GM12878 (cell line): ENCODE measurements at regions not wholly inside any gene's neighbourhood (a gene's known extent, or its start where the extent isn't known, plus 50 kb on each side); places are given as distances from the start of the nearest gene placed in this dataset.

Source experiments
- ATAC-seq: fragments of 200-7000 bp; cut with Tn5 transposase; 3 replicates; pipeline ENCODE4 v1.9.1; 2020; ENCODE audit warnings: mild to moderate bottlenecking, moderate library complexity
- BruUV-seq: library from RNA; stranded (reverse); fragments of 400-500 nt; replicated peaks from 2 replicates; lab custom pipeline; 2021; lab: Mats Ljungman, UMichigan
- CTCF ChIA-PET: fragments of 300-600 bp; sonication (Branson Sonifier 250); formaldehyde crosslinking; extraction: SDS; loops from one replicate; lab custom pipeline; 2021; ENCODE audit warnings: inconsistent platforms; lab: Yijun Ruan, JAX
- POLR2A ChIA-PET: fragments of 350-600 bp; formaldehyde crosslinking; extraction: SDS; loops from one replicate; lab custom pipeline; 2021; ENCODE audit warnings: inconsistent platforms; lab: Charles Lee
- RAD21 ChIA-PET: fragments of 300-600 bp; sonication (Branson Sonifier 250); formaldehyde crosslinking; loops from one replicate; lab custom pipeline; 2023; ENCODE audit warnings: antibody characterized with exemption; ENCODE audit not compliant: unreplicated experiment; lab: Charles Lee
- SMC1A ChIA-PET: fragments of 300-600 bp; sonication (Branson Sonifier 250); formaldehyde crosslinking; loops from one replicate; lab custom pipeline; 2023; ENCODE audit not compliant: unreplicated experiment, uncharacterized antibody; lab: Charles Lee
- DNase-seq: peaks from one replicate; pipeline ENCODE4 v3.0.0-alpha.2; 2011; ENCODE audit warnings: low read depth, low spot score
- FAIRE-seq: peaks from 3 replicates; lab custom pipeline; 2011; peaks lifted over from hg19 to GRCh38; lab: Jason Lieb, UNC
- H2AFZ ChIP-seq: 2 replicates; pipeline ENCODE4 v1.6.0; 2011; ENCODE audit warnings: low read depth, low read length, control low read depth; ENCODE audit not compliant: control insufficient read depth
- H3K27ac ChIP-seq: 2 replicates; pipeline ENCODE4 v1.5.1; 2011; ENCODE audit warnings: control low read depth; ENCODE audit not compliant: control insufficient read depth, insufficient read depth
- H3K27me3 ChIP-seq, 2 experiments: replicated peaks in 1 of 2; 2 replicates each; pipeline versions ENCODE4 v1.6.0 to v1.6.1; 2011; ENCODE audit warnings: low read length in 1 of 2; ENCODE audit not compliant: control insufficient read depth in 2 of 2, insufficient read depth in 2 of 2
- H3K36me3 ChIP-seq, 2 experiments: 2 replicates each; pipeline ENCODE4 v1.5.1; 2011; ENCODE audit warnings: low read length in 1 of 2; ENCODE audit not compliant: control insufficient read depth in 2 of 2, insufficient read depth in 2 of 2
- H3K4me1 ChIP-seq: 2 replicates; pipeline ENCODE4 v1.6.1; 2011; ENCODE audit warnings: mild to moderate bottlenecking, low read length, moderate library complexity, mixed read lengths; ENCODE audit not compliant: control insufficient read depth, insufficient read depth
- H3K4me2 ChIP-seq: 2 replicates; pipeline ENCODE4 v1.6.0; 2011; ENCODE audit warnings: control low read depth; ENCODE audit not compliant: control insufficient read depth, insufficient read depth
- H3K4me3 ChIP-seq: fragments of 200-600 bp; sonication (generic); 2 replicates; pipeline ENCODE4 v1.5.1; 2016
- H3K79me2 ChIP-seq: 2 replicates; pipeline ENCODE4 v1.6.0; 2011; ENCODE audit warnings: low read length; ENCODE audit not compliant: control insufficient read depth, insufficient read depth
- H3K9ac ChIP-seq: 2 replicates; pipeline ENCODE4 v1.8.0; 2011; ENCODE audit warnings: low read length, control low read depth, mixed read lengths; ENCODE audit not compliant: control insufficient read depth, insufficient read depth
- H3K9me3 ChIP-seq: replicated peaks from 3 replicates; pipeline ENCODE4 v1.5.1; 2011; ENCODE audit warnings: mild to moderate bottlenecking, low read length; ENCODE audit not compliant: control insufficient read depth, insufficient read depth
- H4K20me1 ChIP-seq: 2 replicates; pipeline ENCODE4 v1.6.0; 2011; ENCODE audit not compliant: control insufficient read depth, insufficient read depth
- ATF7 ChIP-seq: fragments of 450-650 bp; IDR thresholded peaks from 2 replicates; pipeline ENCODE4 v1.6.1; 2016; ENCODE audit warnings: low read depth, mild to moderate bottlenecking
- CEBPB ChIP-seq, 2 experiments: fragments of 150-350 bp in 1 of 2; IDR thresholded peaks; 2 replicates each; pipeline ENCODE4 v1.6.1; 2012 to 2014; ENCODE audit warnings: low read depth in 2 of 2, low read length in 2 of 2, borderline replicate concordance in 1 of 2, inconsistent platforms in 1 of 2
- CHD2 ChIP-seq: IDR thresholded peaks from 2 replicates; pipeline ENCODE4 v1.6.1; 2011; ENCODE audit warnings: low read depth, low read length, improper control_type of control experiment, borderline replicate concordance
- GATAD2B ChIP-seq: fragments of 450-650 bp; conservative IDR thresholded peaks from 2 replicates; pipeline ENCODE4 v1.6.1; 2017; ENCODE audit warnings: low read depth, mild to moderate bottlenecking, moderate library complexity
- KLF5 ChIP-seq: fragments of 450-650 bp; IDR thresholded peaks from 2 replicates; pipeline ENCODE4 v1.6.1; 2014; ENCODE audit warnings: mild to moderate bottlenecking; ENCODE audit not compliant: partially characterized antibody
- MEF2A ChIP-seq: IDR thresholded peaks from 2 replicates; pipeline ENCODE4 v1.6.1; 2011; ENCODE audit warnings: low read depth, mild to moderate bottlenecking, low read length, moderate library complexity; ENCODE audit not compliant: insufficient read depth
- MTA3 ChIP-seq: IDR thresholded peaks from 2 replicates; pipeline ENCODE4 v1.6.1; 2012; ENCODE audit warnings: low read length, inconsistent platforms, borderline replicate concordance
- NFYB ChIP-seq: IDR thresholded peaks from 2 replicates; pipeline ENCODE4 v1.6.1; 2011; ENCODE audit warnings: low read depth, mild to moderate bottlenecking, low read length, improper control_type of control experiment, moderate library complexity; ENCODE audit not compliant: insufficient read depth
- RELA ChIP-seq: fragments of 450-650 bp; IDR thresholded peaks from 2 replicates; pipeline ENCODE4 v1.8.0; 2014; ENCODE audit warnings: borderline replicate concordance; ENCODE audit not compliant: partially characterized antibody
- SMARCA5 ChIP-seq: fragments of 450-650 bp; IDR thresholded peaks from 2 replicates; pipeline ENCODE4 v1.6.1; 2017; ENCODE audit warnings: mild to moderate bottlenecking
- SREBF2 ChIP-seq: IDR thresholded peaks from 2 replicates; pipeline ENCODE4 v1.6.1; 2012; ENCODE audit warnings: mild to moderate bottlenecking, low read length
- ZBED1 ChIP-seq: IDR thresholded peaks from 2 replicates; pipeline ENCODE4 v1.6.1; 2016; ENCODE audit warnings: borderline replicate concordance
- ZBTB40 ChIP-seq: fragments of 450-650 bp; IDR thresholded peaks from 2 replicates; pipeline ENCODE4 v1.6.1; 2016; ENCODE audit warnings: mild to moderate bottlenecking, moderate library complexity, borderline replicate concordance
- ZSCAN29 ChIP-seq: fragments of 450-650 bp; IDR thresholded peaks from 2 replicates; pipeline ENCODE4 v1.6.1; 2017; ENCODE audit warnings: mild to moderate bottlenecking, moderate library complexity
- WGBS: methylation state at CpG from one replicate; pipeline ENCODE4 v1.1.6; 2016; ENCODE audit warnings: low lambda C conversion rate; ENCODE audit not compliant: insufficient replicate concordance, insufficient coverage; ENCODE audit errors: missing lambda C conversion rate; 5-methylcytosine and 5-hydroxymethylcytosine counted together
- in situ Hi-C: fragments of 300-500 bp; cut with MboI; formaldehyde crosslinking; loops from 9 replicates; pipeline ENCODE4 v1.14.3; 2018; ENCODE audit warnings: mixed read lengths
- intact Hi-C: fragments of 100-400 bp; cut with micrococcal nuclease; formaldehyde crosslinking; loops from one replicate; pipeline ENCODE4 v1.14.2; 2022; ENCODE audit not compliant: unreplicated experiment
- TF ChIP-seq, protein P1 (sequence below), 3 experiments: IDR thresholded peaks in 2 of 3; conservative IDR thresholded peaks in 1 of 3; 2 replicates each; pipeline ENCODE4 v1.5.1; 2011; ENCODE audit warnings: low read depth in 3 of 3, low read length in 3 of 3, mild to moderate bottlenecking in 3 of 3, control low read depth in 2 of 3, moderate library complexity in 2 of 3, inconsistent platforms in 1 of 3, mixed read lengths in 1 of 3; ENCODE audit not compliant: control insufficient read depth in 2 of 3, insufficient read depth in 1 of 3; ENCODE audit errors: extremely low read depth in 1 of 3
- TF ChIP-seq, protein P2 (sequence below): IDR thresholded peaks from 2 replicates; pipeline ENCODE4 v1.6.1; 2012; ENCODE audit warnings: low read depth, low read length, improper control_type of control experiment

DNA sequence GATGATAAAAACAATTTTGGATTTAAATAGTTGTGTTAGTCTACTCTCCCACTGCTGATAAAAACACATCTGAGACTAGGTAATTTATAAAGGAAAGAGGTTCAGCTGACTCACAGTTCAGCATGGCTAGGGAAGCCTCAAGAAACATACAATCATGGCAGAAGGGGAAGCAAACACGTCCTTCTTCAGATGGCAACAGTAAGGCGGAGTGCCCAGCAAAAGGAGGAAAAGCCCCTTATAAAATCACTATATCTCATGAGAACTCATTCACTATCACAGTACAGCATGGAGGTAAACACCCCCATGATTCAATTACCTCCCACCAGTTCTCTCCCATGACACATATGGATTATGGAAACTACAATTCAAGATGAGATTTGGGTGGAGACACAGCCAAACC is 632.1 kb downstream of the SLC16A7 start:
- FAIRE-seq (no peak), DNase-seq (no peak), ATAC-seq (no peak)
- no peaks in the 10 kb centered on the region for H3K4me1 ChIP-seq
- H3K9me3 ChIP-seq = no peaks in the 10 kb centered on the region
- no peaks in the 10 kb centered on the region for H3K27me3 ChIP-seq
- H2AFZ ChIP-seq = no peak overlapping the region
- RAD21 ChIA-PET = no interaction called here
- in situ Hi-C loops = no loop called here
- intact Hi-C loops = no loop called here
- no peaks in the 10 kb centered on the region for H3K36me3 ChIP-seq
- BruUV-seq = no TSS peak
- POLR2A ChIA-PET = no interaction called here
- no peaks in the 10 kb centered on the region for H3K79me2 ChIP-seq
- no peak overlapping the region for H3K9ac ChIP-seq
- no peak overlapping the region for H3K27ac ChIP-seq
- H3K4me2 ChIP-seq = no peak overlapping the region
- SMC1A ChIA-PET = no interaction called here
- CTCF ChIA-PET = no interaction called here
- H4K20me1 ChIP-seq = no peaks in the 10 kb centered on the region
- no peak overlapping the region for H3K4me3 ChIP-seq
- 0% methylated on average over 2 of the region's 2 CpGs for WGBS
- no peak for TF ChIP-seq SMARCA5
- no peak for TF ChIP-seq ZBED1
- no peak for TF ChIP-seq CHD2
- no peak for TF ChIP-seq NFYB
- TF ChIP-seq GATAD2B = no peak
- no peak for TF ChIP-seq ATF7
- TF ChIP-seq KLF5 = no peak
- no peak for TF ChIP-seq MEF2A
- no peak for TF ChIP-seq CEBPB (IDR thresholded peaks at IDR 0.05; ENCODE audit: borderline replicate concordance in 1 of 2, low read depth in 2 of 2, low read length in 2 of 2)
- TF ChIP-seq ZBTB40 = no peak
- TF ChIP-seq, protein P1, sequence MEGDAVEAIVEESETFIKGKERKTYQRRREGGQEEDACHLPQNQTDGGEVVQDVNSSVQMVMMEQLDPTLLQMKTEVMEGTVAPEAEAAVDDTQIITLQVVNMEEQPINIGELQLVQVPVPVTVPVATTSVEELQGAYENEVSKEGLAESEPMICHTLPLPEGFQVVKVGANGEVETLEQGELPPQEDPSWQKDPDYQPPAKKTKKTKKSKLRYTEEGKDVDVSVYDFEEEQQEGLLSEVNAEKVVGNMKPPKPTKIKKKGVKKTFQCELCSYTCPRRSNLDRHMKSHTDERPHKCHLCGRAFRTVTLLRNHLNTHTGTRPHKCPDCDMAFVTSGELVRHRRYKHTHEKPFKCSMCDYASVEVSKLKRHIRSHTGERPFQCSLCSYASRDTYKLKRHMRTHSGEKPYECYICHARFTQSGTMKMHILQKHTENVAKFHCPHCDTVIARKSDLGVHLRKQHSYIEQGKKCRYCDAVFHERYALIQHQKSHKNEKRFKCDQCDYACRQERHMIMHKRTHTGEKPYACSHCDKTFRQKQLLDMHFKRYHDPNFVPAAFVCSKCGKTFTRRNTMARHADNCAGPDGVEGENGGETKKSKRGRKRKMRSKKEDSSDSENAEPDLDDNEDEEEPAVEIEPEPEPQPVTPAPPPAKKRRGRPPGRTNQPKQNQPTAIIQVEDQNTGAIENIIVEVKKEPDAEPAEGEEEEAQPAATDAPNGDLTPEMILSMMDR (IDR thresholded peaks at IDR 0.05 in 2 of 3, conservative IDR thresholded peaks at IDR 0.05 in 1 of 3; ENCODE audit: control insufficient read depth in 2 of 3, extremely low read depth in 1 of 3, insufficient read depth in 1 of 3, low read depth in 3 of 3, low read length in 3 of 3) = no peak
- no peak for TF ChIP-seq RELA
- no peak for TF ChIP-seq ZSCAN29
- TF ChIP-seq, protein P2, sequence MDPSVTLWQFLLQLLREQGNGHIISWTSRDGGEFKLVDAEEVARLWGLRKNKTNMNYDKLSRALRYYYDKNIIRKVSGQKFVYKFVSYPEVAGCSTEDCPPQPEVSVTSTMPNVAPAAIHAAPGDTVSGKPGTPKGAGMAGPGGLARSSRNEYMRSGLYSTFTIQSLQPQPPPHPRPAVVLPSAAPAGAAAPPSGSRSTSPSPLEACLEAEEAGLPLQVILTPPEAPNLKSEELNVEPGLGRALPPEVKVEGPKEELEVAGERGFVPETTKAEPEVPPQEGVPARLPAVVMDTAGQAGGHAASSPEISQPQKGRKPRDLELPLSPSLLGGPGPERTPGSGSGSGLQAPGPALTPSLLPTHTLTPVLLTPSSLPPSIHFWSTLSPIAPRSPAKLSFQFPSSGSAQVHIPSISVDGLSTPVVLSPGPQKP = no peak
- TF ChIP-seq MTA3 = no peak
- TF ChIP-seq SREBF2 = no peak
